DND-41 (cell line): ENCODE measurements at regions not wholly inside any gene's neighbourhood (a gene's known extent, or its start where the extent isn't known, plus 50 kb on each side); places are given as distances from the start of the nearest gene placed in this dataset.

Experiments
- ATAC-seq: fragments of 200-7000 bp; cut with Tn5 transposase; 3 replicates; pipeline ENCODE4 v1.9.1; 2021; ENCODE audit warnings: low read depth; ENCODE audit not compliant: insufficient read depth
- DNase-seq: peaks from one replicate; pipeline ENCODE4 v3.0.0-alpha.2; 2020
- H2AFZ ChIP-seq: 2 replicates; pipeline ENCODE4 v1.6.0; 2012; ENCODE audit warnings: low read depth, low read length
- H3K27ac ChIP-seq: 2 replicates; pipeline ENCODE4 v1.5.1; 2012; ENCODE audit warnings: low read length, inconsistent platforms
- H3K27me3 ChIP-seq: fragments of 200-600 bp; sonication (generic); 2 replicates; pipeline ENCODE4 v1.6.0; 2012; ENCODE audit warnings: low read length, mild to moderate bottlenecking, inconsistent platforms; ENCODE audit not compliant: insufficient read depth, poor library complexity
- H3K36me3 ChIP-seq: 2 replicates; pipeline ENCODE4 v1.5.1; 2012; ENCODE audit warnings: low read length, inconsistent platforms; ENCODE audit not compliant: insufficient read depth
- H3K4me1 ChIP-seq: 2 replicates; pipeline ENCODE4 v1.5.1; 2012; ENCODE audit warnings: mild to moderate bottlenecking, low read length; ENCODE audit not compliant: insufficient read depth
- H3K4me2 ChIP-seq: 2 replicates; pipeline ENCODE4 v1.6.0; 2012; ENCODE audit warnings: mild to moderate bottlenecking, moderate library complexity, low read length, inconsistent platforms; ENCODE audit not compliant: insufficient read depth
- H3K4me3 ChIP-seq, 2 experiments: fragments of 200-600 bp in 1 of 2; shearing (Covaris generic) in 1 of 2; 2 replicates each; pipeline ENCODE4 v1.5.1; 2012 to 2016; ENCODE audit warnings: inconsistent platforms in 2 of 2, low read length in 2 of 2, mild to moderate bottlenecking in 2 of 2, low read depth in 1 of 2, moderate library complexity in 1 of 2
- H3K79me2 ChIP-seq: 2 replicates; pipeline ENCODE4 v1.6.0; 2012; ENCODE audit warnings: low read length, inconsistent platforms; ENCODE audit not compliant: insufficient read depth
- H3K9ac ChIP-seq: 2 replicates; pipeline ENCODE4 v1.6.0; 2012; ENCODE audit warnings: low read depth, mild to moderate bottlenecking, inconsistent platforms, low read length, moderate library complexity
- H3K9me3 ChIP-seq: 2 replicates; pipeline ENCODE4 v1.5.1; 2012; ENCODE audit warnings: low read length, moderate library complexity, mild to moderate bottlenecking, inconsistent platforms; ENCODE audit not compliant: insufficient read depth, severe bottlenecking
- H4K20me1 ChIP-seq: 2 replicates; pipeline ENCODE4 v1.6.0; 2012; ENCODE audit warnings: low read length; ENCODE audit not compliant: insufficient read depth
- CTCF ChIP-seq: IDR thresholded peaks from 2 replicates; pipeline ENCODE4 v1.5.1; 2012; ENCODE audit warnings: borderline replicate concordance, low read length, moderate library complexity, mild to moderate bottlenecking; ENCODE audit not compliant: poor library complexity, severe bottlenecking; ENCODE audit errors: extremely low read depth
- EZH2 ChIP-seq: IDR thresholded peaks from 3 replicates; pipeline ENCODE4 v1.6.1; 2012; ENCODE audit warnings: borderline replicate concordance, low read depth, mild to moderate bottlenecking, moderate library complexity, low read length, inconsistent platforms; ENCODE audit not compliant: severe bottlenecking

- TF ChIP-seq EZH2 (no peak), CTCF (no peak)
- H4K20me1 ChIP-seq, result no peaks in the 10 kb centered on the region
- DNase-seq, result no peak
- no peak overlapping the region for H3K4me2 ChIP-seq
- no peak overlapping the region for H3K27ac ChIP-seq
- no peak overlapping the region for H3K4me3 ChIP-seq
- H3K79me2 ChIP-seq, result no peaks in the 10 kb centered on the region
- H2AFZ ChIP-seq, result no peak overlapping the region
- ATAC-seq, result no peak
- no peaks in the 10 kb centered on the region for H3K4me1 ChIP-seq
- H3K9me3 ChIP-seq, result no peaks in the 10 kb centered on the region
- no peak overlapping the region for H3K9ac ChIP-seq
- peaks cover 20% of the 10 kb centered on the region for H3K27me3 ChIP-seq
- H3K36me3 ChIP-seq, result no peaks in the 10 kb centered on the region
Observed at GRCh38 chr5:144084971-144085370, 85.5 kb downstream of the YIPF5 start.

- H3K9ac ChIP-seq, result no peak overlapping the region
- peaks cover 20% of the 10 kb centered on the region for H3K27me3 ChIP-seq
- no peaks in the 10 kb centered on the region for H4K20me1 ChIP-seq
- DNase-seq, result no peak
- no peak overlapping the region for H3K4me2 ChIP-seq
- no peak overlapping the region for H3K4me3 ChIP-seq
- TF ChIP-seq EZH2 (no peak), CTCF (no peak)
- no peak overlapping the region for H2AFZ ChIP-seq
- ATAC-seq, result no peak
- H3K4me1 ChIP-seq, result no peaks in the 10 kb centered on the region
- H3K36me3 ChIP-seq, result no peaks in the 10 kb centered on the region
- H3K79me2 ChIP-seq, result no peaks in the 10 kb centered on the region
- no peaks in the 10 kb centered on the region for H3K9me3 ChIP-seq
- H3K27ac ChIP-seq, result no peak overlapping the region
Observed at GRCh38 chr5:144085381-144085780, 85.1 kb downstream of the YIPF5 start.

GRCh38 chr5:144086295-144086694 is 84.2 kb downstream of the YIPF5 start:
- Histone ChIP-seq H2AFZ (no peak overlapping the region), H3K4me2 (no peak overlapping the region), H3K4me3 (no peak overlapping the region), H3K9me3 (no peaks in the 10 kb centered on the region), H3K79me2 (no peaks in the 10 kb centered on the region), H3K27me3 (peaks cover 24% of the 10 kb centered on the region), H3K36me3 (no peaks in the 10 kb centered on the region), H3K27ac (no peak overlapping the region), H3K4me1 (no peaks in the 10 kb centered on the region), H4K20me1 (no peaks in the 10 kb centered on the region), H3K9ac (no peak overlapping the region)
- TF ChIP-seq EZH2, result no peak
- no peak for TF ChIP-seq CTCF
- no peak for ATAC-seq
- DNase-seq, result no peak

GRCh38 chr5:144087576-144087975 is 82.9 kb downstream of the YIPF5 start:
- H3K27me3 ChIP-seq, result peaks cover 24% of the 10 kb centered on the region
- no peaks in the 10 kb centered on the region for H3K79me2 ChIP-seq
- DNase-seq, result no peak
- no peak for ATAC-seq
- H3K27ac ChIP-seq, result no peak overlapping the region
- H3K36me3 ChIP-seq, result no peaks in the 10 kb centered on the region
- H3K9ac ChIP-seq, result no peak overlapping the region
- no peaks in the 10 kb centered on the region for H3K9me3 ChIP-seq
- TF ChIP-seq CTCF, result no peak
- TF ChIP-seq EZH2, result no peak
- H3K4me3 ChIP-seq, result no peak overlapping the region
- H2AFZ ChIP-seq, result no peak overlapping the region
- no peak overlapping the region for H3K4me2 ChIP-seq
- H4K20me1 ChIP-seq, result no peaks in the 10 kb centered on the region
- no peaks in the 10 kb centered on the region for H3K4me1 ChIP-seq
